Endodermal cell (in vitro differentiated cells): ENCODE measurements at regions not wholly inside any gene's neighbourhood (a gene's known extent, or its start where the extent isn't known, plus 50 kb on each side); places are given as distances from the start of the nearest gene placed in this dataset.

ENCODE experiments used
- DNase-seq: peaks from one replicate; pipeline ENCODE4 v3.0.0-alpha.2; 2017
- H3K27ac ChIP-seq: 2 replicates; pipeline ENCODE4 v1.5.1; 2013; ENCODE audit warnings: mild to moderate bottlenecking, low read depth, low read length, moderate library complexity
- H3K27me3 ChIP-seq: 2 replicates; pipeline ENCODE4 v1.6.1; 2013; ENCODE audit warnings: mild to moderate bottlenecking, low read length, moderate library complexity; ENCODE audit not compliant: insufficient read depth, control insufficient read depth, poor library complexity, severe bottlenecking
- H3K36me3 ChIP-seq: 2 replicates; pipeline ENCODE4 v1.7.0; 2013; ENCODE audit warnings: mild to moderate bottlenecking, low read length, moderate library complexity; ENCODE audit not compliant: control insufficient read depth, insufficient read depth
- H3K4me1 ChIP-seq: one replicate; pipeline ENCODE4 v1.7.0; 2013; ENCODE audit warnings: low read length; ENCODE audit not compliant: control insufficient read depth, insufficient read depth
- H3K4me3 ChIP-seq: 2 replicates; pipeline ENCODE4 v1.5.1; 2013; ENCODE audit warnings: mild to moderate bottlenecking, low read length, moderate library complexity
- H3K9ac ChIP-seq: 2 replicates; pipeline ENCODE4 v1.6.1; 2013; ENCODE audit warnings: mild to moderate bottlenecking, low read length, moderate library complexity; ENCODE audit not compliant: poor library complexity, severe bottlenecking; ENCODE audit errors: extremely low read depth
- H3K9me3 ChIP-seq: 2 replicates; pipeline ENCODE4 v1.6.1; 2013; ENCODE audit warnings: mild to moderate bottlenecking, low read length, moderate library complexity; ENCODE audit not compliant: control insufficient read depth
- H3K27ac Mint-ChIP-seq: 2 replicates; pipeline ENCODE4 v1.8.0; 2020; ENCODE audit warnings: mixed read lengths
- H3K27me3 Mint-ChIP-seq: 2 replicates; pipeline ENCODE4 v1.8.0; 2021; ENCODE audit warnings: mild to moderate bottlenecking, mixed read lengths; ENCODE audit not compliant: insufficient read depth
- H3K36me3 Mint-ChIP-seq: 2 replicates; pipeline ENCODE4 v1.8.0; 2020; ENCODE audit warnings: low read depth, mixed read lengths
- H3K4me1 Mint-ChIP-seq: 2 replicates; pipeline ENCODE4 v1.8.0; 2020; ENCODE audit warnings: mixed read lengths
- H3K4me3 Mint-ChIP-seq: 2 replicates; pipeline ENCODE4 v1.8.0; 2020; ENCODE audit warnings: mild to moderate bottlenecking, moderate library complexity, mixed read lengths
- H3K9me3 Mint-ChIP-seq: 2 replicates; pipeline ENCODE4 v1.8.0; 2020; ENCODE audit warnings: mild to moderate bottlenecking, mixed read lengths
- CTCF ChIP-seq: fragments of 200-600 bp; sonication (generic); conservative IDR thresholded peaks from 2 replicates; pipeline ENCODE4 v1.5.0; 2021; ENCODE audit warnings: antibody characterized with exemption, mild to moderate bottlenecking
- WGBS, 2 experiments: methylation state at CpG; one replicate each; pipeline versions ENCODE4 v1.1.5 to v1.1.7; 2013; ENCODE audit warnings: missing lambda C conversion rate in 2 of 2, mixed read lengths in 1 of 2; ENCODE audit not compliant: insufficient coverage in 1 of 2, insufficient read length in 1 of 2; 5-methylcytosine and 5-hydroxymethylcytosine counted together

- Mint-ChIP-seq H3K9me3 (peaks cover 28% of the 10 kb centered on the region), H3K36me3 (peaks cover 3% of the 10 kb centered on the region), H3K4me1 (peaks cover 14% of the 10 kb centered on the region), H3K4me3 (no peak overlapping the region), H3K27ac (no peak overlapping the region), H3K27me3 (no peaks in the 10 kb centered on the region)
- no peak for DNase-seq
- Histone ChIP-seq H3K27ac (no peak overlapping the region), H3K4me1 (no peaks in the 10 kb centered on the region), H3K9me3 (peaks cover 8% of the 10 kb centered on the region), H3K27me3 (no peaks in the 10 kb centered on the region), H3K4me3 (no peak overlapping the region), H3K9ac (no peak overlapping the region), H3K36me3 (no peaks in the 10 kb centered on the region)
- no peak for TF ChIP-seq CTCF
- 100% methylated on average over 2 of the region's 2 CpGs; no CpG with 5 or more reads in 1 of the 2 experiments for WGBS, 2 experiments
These were observed 671.2 kb downstream of the LRFN5 start for GRCh38 chr14:42277840-42278239.

- Histone ChIP-seq H3K9me3 (peaks cover 32% of the 10 kb centered on the region), H3K36me3 (no peaks in the 10 kb centered on the region), H3K4me1 (no peaks in the 10 kb centered on the region), H3K9ac (no peak overlapping the region), H3K27me3 (no peaks in the 10 kb centered on the region), H3K4me3 (no peak overlapping the region), H3K27ac (no peak overlapping the region)
- Mint-ChIP-seq H3K36me3 (peaks cover 12% of the 10 kb centered on the region), H3K4me3 (no peak overlapping the region), H3K27me3 (no peaks in the 10 kb centered on the region), H3K4me1 (peaks cover 3% of the 10 kb centered on the region), H3K9me3 (peaks cover 23% of the 10 kb centered on the region), H3K27ac (no peak overlapping the region)
- no peak for DNase-seq
- WGBS, 2 experiments = 100% methylated on average over 1 of the region's 1 CpG; no CpG with 5 or more reads in 1 of the 2 experiments
- TF ChIP-seq CTCF = no peak
These were observed 662.6 kb downstream of the LRFN5 start for GRCh38 chr14:42269234-42269633.

GRCh38 chr14:42248131-42248530, 641.5 kb downstream of the LRFN5 start:
- no peaks in the 10 kb centered on the region for H3K36me3 Mint-ChIP-seq
- peaks cover 13% of the 10 kb centered on the region for H3K9me3 Mint-ChIP-seq
- H3K27ac Mint-ChIP-seq = no peak overlapping the region
- no peaks in the 10 kb centered on the region for H3K36me3 ChIP-seq
- DNase-seq = no peak
- no peak overlapping the region for H3K4me3 Mint-ChIP-seq
- peaks cover 22% of the 10 kb centered on the region for H3K9me3 ChIP-seq
- no peak overlapping the region for H3K9ac ChIP-seq
- no peak overlapping the region for H3K27ac ChIP-seq
- no peak for TF ChIP-seq CTCF
- H3K4me1 Mint-ChIP-seq = peaks cover 3% of the 10 kb centered on the region
- no peaks in the 10 kb centered on the region for H3K27me3 ChIP-seq
- H3K27me3 Mint-ChIP-seq = no peaks in the 10 kb centered on the region
- no peak overlapping the region for H3K4me3 ChIP-seq
- WGBS, 2 experiments = 84 to 100% methylated on average over 1 to 2 of the region's 2 CpGs
- H3K4me1 ChIP-seq = no peaks in the 10 kb centered on the region
